Activated CD8-positive, alpha-beta T cell treated with anti-CD3 and anti-CD28 coated beads for 36 hours (primary cell): ENCODE measurements at regions not wholly inside any gene's neighbourhood (a gene's known extent, or its start where the extent isn't known, plus 50 kb on each side); places are given as distances from the start of the nearest gene placed in this dataset.
"Not testable (repeated sequence)": the region's sequence is repeated elsewhere in the genome, so short reads cannot be mapped to it uniquely, and the experiment has no call there.

Source experiments
- ATAC-seq: fragments of 200-7000 bp; cut with Tn5 transposase; one replicate; pipeline ENCODE4 v1.10.0; 2021; ENCODE audit warnings: mild to moderate bottlenecking, moderate library complexity
- CTCF ChIA-PET: fragments of 350-600 bp; sonication (Branson Sonifier 250); formaldehyde crosslinking; loops from one replicate; lab custom pipeline; 2021; ENCODE audit warnings: antibody characterized with exemption; lab: Charles Lee
- POLR2A ChIA-PET: fragments of 350-600 bp; sonication (Branson Sonifier 250); formaldehyde crosslinking; loops from one replicate; lab custom pipeline; 2021; ENCODE audit warnings: antibody characterized with exemption; lab: Charles Lee
- DNase-seq: peaks from one replicate; pipeline ENCODE4 v3.0.0-alpha.2; 2020
- H3K27ac Mint-ChIP-seq: one replicate; pipeline ENCODE4 v1.8.0; 2021; ENCODE audit warnings: mild to moderate bottlenecking, mixed read lengths
- H3K27me3 Mint-ChIP-seq: one replicate; pipeline ENCODE4 v1.8.0; 2021; ENCODE audit warnings: mixed read lengths
- H3K36me3 Mint-ChIP-seq: one replicate; pipeline ENCODE4 v1.8.0; 2021; ENCODE audit warnings: low read depth, mixed read lengths
- H3K4me1 Mint-ChIP-seq: one replicate; pipeline ENCODE4 v1.8.0; 2021; ENCODE audit warnings: low read depth, mixed read lengths
- H3K4me3 Mint-ChIP-seq: one replicate; pipeline ENCODE4 v1.8.0; 2021; ENCODE audit warnings: mild to moderate bottlenecking, moderate library complexity, mixed read lengths
- H3K9me3 Mint-ChIP-seq: one replicate; pipeline ENCODE4 v1.8.0; 2021; ENCODE audit warnings: mixed read lengths
- intact Hi-C: fragments of 100-400 bp; cut with micrococcal nuclease; formaldehyde crosslinking; loops from one replicate; pipeline ENCODE4 v1.10.0; 2022
- TF ChIP-seq, protein P1 (sequence below): fragments of 200-600 bp; IDR thresholded peaks from one replicate; pipeline ENCODE4 v1.8.0; 2022; ENCODE audit warnings: antibody characterized with exemption, mild to moderate bottlenecking

DNA sequence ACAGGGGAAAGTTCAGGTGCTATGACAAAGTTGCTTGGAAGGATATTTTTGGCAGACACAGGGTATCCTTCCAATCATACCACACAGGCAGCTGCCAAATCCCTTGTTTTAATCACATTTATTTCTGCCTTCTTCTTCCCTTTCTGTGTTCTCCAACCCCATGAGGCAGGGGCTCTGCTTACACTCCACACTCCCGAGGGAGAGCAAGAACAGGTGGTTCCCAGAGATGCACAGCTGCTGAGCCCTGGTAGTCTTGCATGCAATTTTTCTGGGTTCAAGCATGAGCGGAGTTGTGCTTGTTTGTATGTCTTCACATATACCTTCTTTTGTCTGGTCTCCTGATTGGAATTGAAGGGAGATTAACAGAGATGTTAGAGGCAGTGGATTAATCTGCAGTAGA lies 251.7 kb upstream of the ST6GAL2 start:
- no peaks in the 10 kb centered on the region for H3K36me3 Mint-ChIP-seq
- TF ChIP-seq, protein P1, sequence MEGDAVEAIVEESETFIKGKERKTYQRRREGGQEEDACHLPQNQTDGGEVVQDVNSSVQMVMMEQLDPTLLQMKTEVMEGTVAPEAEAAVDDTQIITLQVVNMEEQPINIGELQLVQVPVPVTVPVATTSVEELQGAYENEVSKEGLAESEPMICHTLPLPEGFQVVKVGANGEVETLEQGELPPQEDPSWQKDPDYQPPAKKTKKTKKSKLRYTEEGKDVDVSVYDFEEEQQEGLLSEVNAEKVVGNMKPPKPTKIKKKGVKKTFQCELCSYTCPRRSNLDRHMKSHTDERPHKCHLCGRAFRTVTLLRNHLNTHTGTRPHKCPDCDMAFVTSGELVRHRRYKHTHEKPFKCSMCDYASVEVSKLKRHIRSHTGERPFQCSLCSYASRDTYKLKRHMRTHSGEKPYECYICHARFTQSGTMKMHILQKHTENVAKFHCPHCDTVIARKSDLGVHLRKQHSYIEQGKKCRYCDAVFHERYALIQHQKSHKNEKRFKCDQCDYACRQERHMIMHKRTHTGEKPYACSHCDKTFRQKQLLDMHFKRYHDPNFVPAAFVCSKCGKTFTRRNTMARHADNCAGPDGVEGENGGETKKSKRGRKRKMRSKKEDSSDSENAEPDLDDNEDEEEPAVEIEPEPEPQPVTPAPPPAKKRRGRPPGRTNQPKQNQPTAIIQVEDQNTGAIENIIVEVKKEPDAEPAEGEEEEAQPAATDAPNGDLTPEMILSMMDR: no peak
- no peaks in the 10 kb centered on the region for H3K4me1 Mint-ChIP-seq
- no peak overlapping the region for H3K27ac Mint-ChIP-seq
- H3K27me3 Mint-ChIP-seq: no peaks in the 10 kb centered on the region
- ChIA-PET CTCF (no interaction called here), POLR2A (no interaction called here)
- no peak for ATAC-seq
- H3K9me3 Mint-ChIP-seq: no peaks in the 10 kb centered on the region
- no peak for DNase-seq
- intact Hi-C loops: no loop called here
- H3K4me3 Mint-ChIP-seq: no peak overlapping the region

DNA sequence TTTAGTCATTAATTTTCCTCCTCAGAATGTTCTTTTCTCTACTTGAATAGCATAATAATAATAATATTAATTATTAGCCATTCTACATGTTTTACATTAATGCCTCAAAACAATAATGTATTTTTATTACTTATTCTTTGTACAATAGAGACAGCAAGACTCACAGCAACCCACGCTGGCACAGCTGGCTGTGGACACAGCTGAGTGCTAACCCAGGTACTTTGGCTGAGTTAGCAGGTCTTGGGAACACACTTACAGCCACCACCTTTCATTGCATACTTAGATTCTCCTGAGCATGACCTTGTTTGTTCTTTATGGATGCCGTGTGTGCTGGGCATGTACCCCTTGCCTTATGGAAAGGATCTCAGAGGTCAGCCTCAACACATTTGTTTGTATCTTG lies 260.2 kb upstream of the ST6GAL2 start:
- ChIA-PET POLR2A (no interaction called here), CTCF (no interaction called here)
- H3K27ac Mint-ChIP-seq: no peak overlapping the region
- no peaks in the 10 kb centered on the region for H3K4me1 Mint-ChIP-seq
- H3K4me3 Mint-ChIP-seq: no peak overlapping the region
- DNase-seq (no peak), ATAC-seq (no peak)
- no peaks in the 10 kb centered on the region for H3K27me3 Mint-ChIP-seq
- TF ChIP-seq, protein P1: no peak
- H3K9me3 Mint-ChIP-seq: peaks cover 3% of the 10 kb centered on the region
- intact Hi-C loops: no loop called here
- no peaks in the 10 kb centered on the region for H3K36me3 Mint-ChIP-seq

DNA sequence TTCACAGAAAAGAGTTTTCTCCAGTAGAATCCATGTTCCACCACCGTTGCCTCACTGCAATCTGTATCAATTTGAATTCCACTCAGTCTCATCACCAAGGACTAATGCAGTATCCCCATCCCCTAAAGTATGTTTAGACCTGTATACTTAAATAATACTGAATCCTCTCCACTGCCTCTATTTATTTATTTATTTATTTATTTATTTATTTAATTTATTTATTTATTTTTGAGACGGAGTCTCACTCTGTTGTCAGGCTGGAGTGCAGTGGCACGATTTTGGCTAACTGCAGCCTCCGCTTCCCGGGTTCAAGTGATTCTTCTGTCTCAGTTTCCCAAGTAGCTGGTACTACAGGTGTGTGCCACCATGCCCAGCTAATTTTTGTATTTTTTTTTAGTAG lies 260.7 kb upstream of the ST6GAL2 start:
- CTCF ChIA-PET, DNase-seq, intact Hi-C loops, H3K4me1 Mint-ChIP-seq, H3K27ac Mint-ChIP-seq, H3K9me3 Mint-ChIP-seq, H3K4me3 Mint-ChIP-seq, H3K27me3 Mint-ChIP-seq, ATAC-seq, POLR2A ChIA-PET, H3K36me3 Mint-ChIP-seq: not testable (repeated sequence)

DNA sequence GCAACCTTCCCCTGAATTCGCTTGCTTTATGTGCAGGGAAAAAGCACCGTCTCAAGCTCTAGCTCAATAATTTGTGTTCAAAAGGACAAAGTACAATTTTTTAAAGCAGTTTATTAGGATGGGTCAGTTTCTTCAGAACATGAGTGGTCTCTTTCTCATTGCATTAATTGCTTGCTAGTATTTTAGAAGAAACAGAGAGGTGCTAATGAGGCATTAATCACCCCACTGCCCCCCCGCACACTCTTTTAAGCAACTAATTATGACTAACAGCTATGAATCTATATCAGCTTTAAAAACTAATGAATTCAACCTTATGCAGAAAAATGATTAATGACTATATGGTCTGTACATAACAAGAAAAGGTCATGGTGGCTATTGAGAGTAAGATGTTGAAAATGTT lies 262.1 kb upstream of the ST6GAL2 start:
- Mint-ChIP-seq H3K27ac (no peak overlapping the region), H3K4me1 (no peaks in the 10 kb centered on the region), H3K9me3 (peaks cover 3% of the 10 kb centered on the region), H3K36me3 (no peaks in the 10 kb centered on the region), H3K4me3 (no peak overlapping the region), H3K27me3 (no peaks in the 10 kb centered on the region)
- ChIA-PET POLR2A (no interaction called here), CTCF (no interaction called here)
- intact Hi-C loops: no loop called here
- no peak for DNase-seq
- ATAC-seq: no peak
- TF ChIP-seq, protein P1: no peak

DNA sequence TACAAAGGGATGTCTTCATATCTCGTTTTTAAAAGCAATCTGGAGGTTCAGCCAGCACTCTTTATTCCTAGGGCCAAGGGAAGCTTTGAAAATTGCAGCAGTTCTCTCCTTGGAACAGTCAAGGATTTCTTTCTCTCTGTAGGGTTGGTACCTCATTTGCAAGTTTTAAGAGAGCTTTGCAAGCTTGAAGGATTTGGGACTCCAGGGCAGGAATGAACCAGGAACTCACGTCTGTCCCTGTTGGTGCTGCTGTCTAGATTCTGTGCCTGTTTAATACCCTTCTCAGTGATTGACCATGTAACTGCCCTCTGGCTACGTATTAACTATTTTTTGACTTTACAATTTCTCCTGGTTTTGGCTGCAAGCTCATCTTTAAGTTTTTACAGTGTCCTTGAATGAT lies 262.5 kb upstream of the ST6GAL2 start:
- intact Hi-C loops: no loop called here
- no peak for ATAC-seq
- Mint-ChIP-seq H3K4me1 (no peaks in the 10 kb centered on the region), H3K9me3 (peaks cover 2% of the 10 kb centered on the region), H3K36me3 (no peaks in the 10 kb centered on the region), H3K27me3 (no peaks in the 10 kb centered on the region), H3K27ac (no peak overlapping the region), H3K4me3 (no peak overlapping the region)
- no peak for DNase-seq
- ChIA-PET POLR2A (no interaction called here), CTCF (no interaction called here)
- TF ChIP-seq, protein P1: no peak

DNA sequence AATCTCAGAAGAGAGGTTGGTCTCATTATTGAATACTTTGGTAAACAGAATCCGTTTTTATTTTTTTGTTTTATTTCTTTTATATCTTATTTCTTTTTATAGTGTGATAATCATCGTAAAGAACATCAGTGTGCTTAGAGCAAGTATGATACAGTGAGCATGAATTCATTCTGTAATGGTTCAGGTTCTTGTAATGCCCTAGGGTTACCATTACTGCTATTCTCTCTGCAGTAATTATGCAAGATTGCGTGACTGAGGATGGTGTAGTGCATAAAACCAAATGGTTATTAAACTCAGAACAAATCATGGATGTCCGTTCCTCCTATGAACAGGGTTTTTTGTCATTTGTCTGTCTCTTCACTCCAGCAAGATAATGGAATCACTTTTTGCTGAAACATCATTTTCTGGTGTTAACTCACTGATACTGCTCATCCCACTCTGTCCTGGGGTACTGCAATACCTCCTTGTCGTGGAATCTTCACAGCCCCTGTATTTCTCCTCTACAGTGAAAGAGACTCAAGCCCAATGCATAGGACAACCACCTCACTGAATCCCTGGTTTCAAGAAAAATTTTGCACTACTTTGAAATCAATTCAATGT lies 274.8 kb upstream of the ST6GAL2 start:
- no peak for ATAC-seq
- Mint-ChIP-seq H3K36me3 (no peaks in the 10 kb centered on the region), H3K4me1 (no peaks in the 10 kb centered on the region), H3K9me3 (no peaks in the 10 kb centered on the region), H3K27ac (no peak overlapping the region), H3K27me3 (no peaks in the 10 kb centered on the region), H3K4me3 (no peak overlapping the region)
- ChIA-PET POLR2A (no interaction called here), CTCF (no interaction called here)
- intact Hi-C loops: no loop called here
- no peak for DNase-seq
- TF ChIP-seq, protein P1: no peak
